H9 (cell line): ENCODE measurements at regions not wholly inside any gene's neighbourhood (a gene's known extent, or its start where the extent isn't known, plus 50 kb on each side); places are given as distances from the start of the nearest gene placed in this dataset.

Experiments used
- DNase-seq: peaks from one replicate; pipeline ENCODE4 v3.0.0-alpha.2; 2017
- H2AFZ ChIP-seq: one replicate; pipeline ENCODE4 v1.6.1; 2013; ENCODE audit warnings: mild to moderate bottlenecking, low read length, control low read depth, moderate library complexity
- H2AK5ac ChIP-seq: 2 replicates; pipeline ENCODE4 v1.6.1; 2013; ENCODE audit warnings: low read length, control low read depth, mixed read lengths; ENCODE audit not compliant: insufficient read length
- H2BK120ac ChIP-seq: one replicate; pipeline ENCODE4 v1.6.1; 2013; ENCODE audit warnings: low read depth, mild to moderate bottlenecking, low read length, control low read depth, inconsistent platforms; ENCODE audit not compliant: poor library complexity, severe bottlenecking
- H2BK12ac ChIP-seq: 2 replicates; pipeline ENCODE4 v1.6.1; 2013; ENCODE audit warnings: low read length, control low read depth, mixed read lengths, low read depth; ENCODE audit not compliant: insufficient read length
- H2BK15ac ChIP-seq: 2 replicates; pipeline ENCODE4 v1.6.1; 2013; ENCODE audit warnings: low read depth, low read length, control low read depth
- H2BK20ac ChIP-seq: one replicate; pipeline ENCODE4 v1.6.1; 2013; ENCODE audit warnings: low read depth, mild to moderate bottlenecking, low read length, control low read depth, inconsistent platforms; ENCODE audit not compliant: poor library complexity, severe bottlenecking
- H2BK5ac ChIP-seq: 2 replicates; pipeline ENCODE4 v1.6.1; 2013; ENCODE audit warnings: low read length, control low read depth, mixed read lengths; ENCODE audit not compliant: insufficient read length
- H3K14ac ChIP-seq: 2 replicates; pipeline ENCODE4 v1.6.1; 2013; ENCODE audit warnings: low read length, control low read depth; ENCODE audit not compliant: insufficient read depth
- H3K18ac ChIP-seq: 2 replicates; pipeline ENCODE4 v1.6.1; 2013; ENCODE audit warnings: low read depth, mild to moderate bottlenecking, mixed read lengths, low read length, control low read depth; ENCODE audit not compliant: insufficient read length
- H3K23ac ChIP-seq: 2 replicates; pipeline ENCODE4 v1.6.1; 2013; ENCODE audit warnings: low read length, control low read depth, mixed read lengths, low read depth; ENCODE audit not compliant: insufficient read length
- H3K23me2 ChIP-seq: 2 replicates; pipeline ENCODE4 v1.6.1; 2013; ENCODE audit warnings: low read depth, mild to moderate bottlenecking, mixed read lengths, low read length, control low read depth; ENCODE audit not compliant: insufficient read length, poor library complexity, severe bottlenecking
- H3K27ac ChIP-seq: 2 replicates; pipeline ENCODE4 v1.5.1; 2013; ENCODE audit warnings: low read length, control low read depth, mixed read lengths, low read depth; ENCODE audit not compliant: insufficient read length
- H3K27me3 ChIP-seq: 2 replicates; pipeline ENCODE4 v1.6.1; 2013; ENCODE audit warnings: low read length, control low read depth, inconsistent platforms; ENCODE audit not compliant: insufficient read depth
- H3K4ac ChIP-seq: 2 replicates; pipeline ENCODE4 v1.6.1; 2013; ENCODE audit warnings: low read depth, mild to moderate bottlenecking, control low read depth, inconsistent platforms, low read length, moderate library complexity
- H3K4me1 ChIP-seq: 2 replicates; pipeline ENCODE4 v1.6.1; 2013; ENCODE audit warnings: low read length, control low read depth, inconsistent platforms; ENCODE audit not compliant: insufficient read depth
- H3K4me2 ChIP-seq: 2 replicates; pipeline ENCODE4 v1.6.1; 2013; ENCODE audit warnings: low read length, control low read depth, mixed read lengths; ENCODE audit not compliant: insufficient read length, insufficient read depth
- H3K56ac ChIP-seq: 2 replicates; pipeline ENCODE4 v1.6.1; 2013; ENCODE audit warnings: low read depth, mild to moderate bottlenecking, mixed read lengths, low read length, control low read depth; ENCODE audit not compliant: insufficient read length
- H3K79me1 ChIP-seq: 2 replicates; pipeline ENCODE4 v1.6.1; 2013; ENCODE audit warnings: low read depth, mild to moderate bottlenecking, moderate library complexity, low read length, control low read depth, inconsistent platforms; ENCODE audit not compliant: insufficient read depth, poor library complexity, severe bottlenecking
- H3K79me2 ChIP-seq: 2 replicates; pipeline ENCODE4 v1.6.1; 2013; ENCODE audit warnings: low read length, control low read depth, inconsistent platforms; ENCODE audit not compliant: insufficient read depth
- H3K9ac ChIP-seq: 2 replicates; pipeline ENCODE4 v1.6.1; 2013; ENCODE audit warnings: low read length, control low read depth, mixed read lengths; ENCODE audit not compliant: insufficient read length; ENCODE audit errors: extremely low read depth
- H3K9me3 ChIP-seq: one replicate; pipeline ENCODE4 v1.6.1; 2013; ENCODE audit warnings: low read depth, low read length, inconsistent platforms; ENCODE audit not compliant: control insufficient read depth
- H3T11ph ChIP-seq: one replicate; pipeline ENCODE4 v1.6.1; 2013; ENCODE audit warnings: mild to moderate bottlenecking, low read length, control low read depth, inconsistent platforms
- H4K20me1 ChIP-seq: one replicate; pipeline ENCODE4 v1.6.1; 2013; ENCODE audit not compliant: control insufficient read depth, insufficient read length, insufficient read depth
- H4K5ac ChIP-seq: 2 replicates; pipeline ENCODE4 v1.6.1; 2013; ENCODE audit warnings: low read depth, mild to moderate bottlenecking, mixed read lengths, low read length, control low read depth; ENCODE audit not compliant: insufficient read length
- H4K8ac ChIP-seq: replicated peaks from 2 replicates; pipeline ENCODE4 v1.6.1; 2013; ENCODE audit warnings: low read length, control low read depth, mixed read lengths, low read depth; ENCODE audit not compliant: insufficient read length
- H4K91ac ChIP-seq: 2 replicates; pipeline ENCODE4 v1.6.1; 2013; ENCODE audit warnings: low read depth, mild to moderate bottlenecking, moderate library complexity, mixed read lengths, low read length, control low read depth; ENCODE audit not compliant: insufficient read length
- H3K27ac Mint-ChIP-seq, 3 experiments: 2 replicates in 2 of 3; 3 replicates in 1 of 3; pipeline ENCODE4 v1.8.0; 2020 to 2021; ENCODE audit warnings: mixed read lengths in 3 of 3, mild to moderate bottlenecking in 1 of 3, moderate library complexity in 1 of 3
- H3K27me3 Mint-ChIP-seq: 2 replicates; pipeline ENCODE4 v1.8.0; 2021; ENCODE audit warnings: low read depth, mild to moderate bottlenecking, moderate library complexity, mixed read lengths
- H3K36me3 Mint-ChIP-seq, 3 experiments: 2 replicates in 2 of 3; 3 replicates in 1 of 3; pipeline ENCODE4 v1.8.0; 2020 to 2021; ENCODE audit warnings: low read depth in 3 of 3, mixed read lengths in 3 of 3; ENCODE audit not compliant: insufficient read depth in 1 of 3
- H3K4me1 Mint-ChIP-seq, 2 experiments: 2 replicates each; pipeline ENCODE4 v1.8.0; 2020; ENCODE audit warnings: mixed read lengths in 2 of 2
- H3K4me3 Mint-ChIP-seq, 2 experiments: 2 replicates in 1 of 2; 3 replicates in 1 of 2; pipeline ENCODE4 v1.8.0; 2020 to 2021; ENCODE audit warnings: mild to moderate bottlenecking in 2 of 2, mixed read lengths in 2 of 2, moderate library complexity in 1 of 2
- H3K9me3 Mint-ChIP-seq, 2 experiments: 2 replicates in 1 of 2; 3 replicates in 1 of 2; pipeline ENCODE4 v1.8.0; 2020; ENCODE audit warnings: mild to moderate bottlenecking in 2 of 2, mixed read lengths in 2 of 2, moderate library complexity in 1 of 2
- WGBS: extraction: QIAGEN DNeasy Blood & Tissue Kit; methylation state at CpG from one replicate; pipeline ENCODE4 v1.1.7; 2013; ENCODE audit warnings: missing lambda C conversion rate, low lambda C conversion rate, mixed read lengths; ENCODE audit not compliant: insufficient read length; ENCODE audit errors: extremely low coverage; 5-methylcytosine and 5-hydroxymethylcytosine counted together
- TF ChIP-seq, protein P1 (sequence below): fragments of 200-600 bp; sonication (generic); conservative IDR thresholded peaks from 3 replicates; pipeline ENCODE4 v1.8.0; 2021; ENCODE audit warnings: antibody characterized with exemption, mild to moderate bottlenecking

DNA sequence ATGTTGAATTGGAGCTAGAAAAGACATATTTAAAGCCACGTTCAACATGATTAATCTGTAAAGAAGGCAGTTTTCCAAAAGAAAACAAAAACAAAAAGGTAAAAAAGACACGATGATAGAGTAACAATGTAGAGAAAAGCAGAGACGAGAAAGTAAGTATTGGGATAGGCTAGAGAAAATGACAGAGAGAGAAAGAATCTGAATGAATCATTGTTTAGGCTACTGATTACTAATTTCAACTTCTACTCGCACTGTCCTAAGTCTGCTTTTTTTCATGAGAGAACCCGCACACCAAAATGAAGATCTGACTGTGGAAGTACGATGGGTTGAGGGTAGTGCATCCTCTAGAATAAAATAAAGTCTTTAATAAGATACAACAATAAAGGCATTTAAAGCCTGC is 1599.2 kb upstream of the TMEFF2 start:
- no peaks in the 10 kb centered on the region for H3K27me3 Mint-ChIP-seq
- H3K9me3 ChIP-seq = no peaks in the 10 kb centered on the region
- H3K23me2 ChIP-seq = no peaks in the 10 kb centered on the region
- no peak overlapping the region for H3K18ac ChIP-seq
- H3K4me3 Mint-ChIP-seq = no peak overlapping the region
- H3K4me1 Mint-ChIP-seq = no peaks in the 10 kb centered on the region; a peak in 1 of 4 replicates
- no peak overlapping the region for H2AK5ac ChIP-seq
- no peaks in the 10 kb centered on the region for H3K9me3 Mint-ChIP-seq
- no peak overlapping the region for H3K4me2 ChIP-seq
- no peak overlapping the region for H3K14ac ChIP-seq
- H4K20me1 ChIP-seq = no peaks in the 10 kb centered on the region
- H3K56ac ChIP-seq = no peak overlapping the region
- WGBS = no CpG with 5 or more reads among the region's 6 CpGs
- no peak overlapping the region for H2AFZ ChIP-seq
- H3T11ph ChIP-seq = no peak overlapping the region
- no peaks in the 10 kb centered on the region for H3K27me3 ChIP-seq
- no peak overlapping the region for H3K9ac ChIP-seq
- H4K91ac ChIP-seq = no peak overlapping the region
- H3K4me1 ChIP-seq = no peaks in the 10 kb centered on the region
- no peak overlapping the region for H3K27ac Mint-ChIP-seq
- H2BK120ac ChIP-seq = no peak overlapping the region
- TF ChIP-seq, protein P1, sequence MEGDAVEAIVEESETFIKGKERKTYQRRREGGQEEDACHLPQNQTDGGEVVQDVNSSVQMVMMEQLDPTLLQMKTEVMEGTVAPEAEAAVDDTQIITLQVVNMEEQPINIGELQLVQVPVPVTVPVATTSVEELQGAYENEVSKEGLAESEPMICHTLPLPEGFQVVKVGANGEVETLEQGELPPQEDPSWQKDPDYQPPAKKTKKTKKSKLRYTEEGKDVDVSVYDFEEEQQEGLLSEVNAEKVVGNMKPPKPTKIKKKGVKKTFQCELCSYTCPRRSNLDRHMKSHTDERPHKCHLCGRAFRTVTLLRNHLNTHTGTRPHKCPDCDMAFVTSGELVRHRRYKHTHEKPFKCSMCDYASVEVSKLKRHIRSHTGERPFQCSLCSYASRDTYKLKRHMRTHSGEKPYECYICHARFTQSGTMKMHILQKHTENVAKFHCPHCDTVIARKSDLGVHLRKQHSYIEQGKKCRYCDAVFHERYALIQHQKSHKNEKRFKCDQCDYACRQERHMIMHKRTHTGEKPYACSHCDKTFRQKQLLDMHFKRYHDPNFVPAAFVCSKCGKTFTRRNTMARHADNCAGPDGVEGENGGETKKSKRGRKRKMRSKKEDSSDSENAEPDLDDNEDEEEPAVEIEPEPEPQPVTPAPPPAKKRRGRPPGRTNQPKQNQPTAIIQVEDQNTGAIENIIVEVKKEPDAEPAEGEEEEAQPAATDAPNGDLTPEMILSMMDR = no peak
- H2BK5ac ChIP-seq = no peak overlapping the region
- DNase-seq = no peak
- no peak overlapping the region for H4K5ac ChIP-seq
- no peak overlapping the region for H3K27ac ChIP-seq
- H3K23ac ChIP-seq = no peak overlapping the region
- no peaks in the 10 kb centered on the region for H3K36me3 Mint-ChIP-seq
- H3K79me2 ChIP-seq = no peaks in the 10 kb centered on the region
- no peak overlapping the region for H2BK12ac ChIP-seq
- no peak overlapping the region for H2BK20ac ChIP-seq
- no peak overlapping the region for H4K8ac ChIP-seq
- no peak overlapping the region for H3K4ac ChIP-seq
- no peak overlapping the region for H2BK15ac ChIP-seq
- H3K79me1 ChIP-seq = no peaks in the 10 kb centered on the region
